H9 (cell line): ENCODE measurements at regions not wholly inside any gene's neighbourhood (a gene's known extent, or its start where the extent isn't known, plus 50 kb on each side); places are given as distances from the start of the nearest gene placed in this dataset.

Experiments used
- DNase-seq: peaks from one replicate; pipeline ENCODE4 v3.0.0-alpha.2; 2017
- H2AFZ ChIP-seq: one replicate; pipeline ENCODE4 v1.6.1; 2013; ENCODE audit warnings: mild to moderate bottlenecking, low read length, control low read depth, moderate library complexity
- H2AK5ac ChIP-seq: 2 replicates; pipeline ENCODE4 v1.6.1; 2013; ENCODE audit warnings: low read length, control low read depth, mixed read lengths; ENCODE audit not compliant: insufficient read length
- H2BK120ac ChIP-seq: one replicate; pipeline ENCODE4 v1.6.1; 2013; ENCODE audit warnings: low read depth, mild to moderate bottlenecking, low read length, control low read depth, inconsistent platforms; ENCODE audit not compliant: poor library complexity, severe bottlenecking
- H2BK12ac ChIP-seq: 2 replicates; pipeline ENCODE4 v1.6.1; 2013; ENCODE audit warnings: low read length, control low read depth, mixed read lengths, low read depth; ENCODE audit not compliant: insufficient read length
- H2BK15ac ChIP-seq: 2 replicates; pipeline ENCODE4 v1.6.1; 2013; ENCODE audit warnings: low read depth, low read length, control low read depth
- H2BK20ac ChIP-seq: one replicate; pipeline ENCODE4 v1.6.1; 2013; ENCODE audit warnings: low read depth, mild to moderate bottlenecking, low read length, control low read depth, inconsistent platforms; ENCODE audit not compliant: poor library complexity, severe bottlenecking
- H2BK5ac ChIP-seq: 2 replicates; pipeline ENCODE4 v1.6.1; 2013; ENCODE audit warnings: low read length, control low read depth, mixed read lengths; ENCODE audit not compliant: insufficient read length
- H3K14ac ChIP-seq: 2 replicates; pipeline ENCODE4 v1.6.1; 2013; ENCODE audit warnings: low read length, control low read depth; ENCODE audit not compliant: insufficient read depth
- H3K18ac ChIP-seq: 2 replicates; pipeline ENCODE4 v1.6.1; 2013; ENCODE audit warnings: low read depth, mild to moderate bottlenecking, mixed read lengths, low read length, control low read depth; ENCODE audit not compliant: insufficient read length
- H3K23ac ChIP-seq: 2 replicates; pipeline ENCODE4 v1.6.1; 2013; ENCODE audit warnings: low read length, control low read depth, mixed read lengths, low read depth; ENCODE audit not compliant: insufficient read length
- H3K23me2 ChIP-seq: 2 replicates; pipeline ENCODE4 v1.6.1; 2013; ENCODE audit warnings: low read depth, mild to moderate bottlenecking, mixed read lengths, low read length, control low read depth; ENCODE audit not compliant: insufficient read length, poor library complexity, severe bottlenecking
- H3K27ac ChIP-seq: 2 replicates; pipeline ENCODE4 v1.5.1; 2013; ENCODE audit warnings: low read length, control low read depth, mixed read lengths, low read depth; ENCODE audit not compliant: insufficient read length
- H3K27me3 ChIP-seq: 2 replicates; pipeline ENCODE4 v1.6.1; 2013; ENCODE audit warnings: low read length, control low read depth, inconsistent platforms; ENCODE audit not compliant: insufficient read depth
- H3K4ac ChIP-seq: 2 replicates; pipeline ENCODE4 v1.6.1; 2013; ENCODE audit warnings: low read depth, mild to moderate bottlenecking, control low read depth, inconsistent platforms, low read length, moderate library complexity
- H3K4me1 ChIP-seq: 2 replicates; pipeline ENCODE4 v1.6.1; 2013; ENCODE audit warnings: low read length, control low read depth, inconsistent platforms; ENCODE audit not compliant: insufficient read depth
- H3K4me2 ChIP-seq: 2 replicates; pipeline ENCODE4 v1.6.1; 2013; ENCODE audit warnings: low read length, control low read depth, mixed read lengths; ENCODE audit not compliant: insufficient read length, insufficient read depth
- H3K56ac ChIP-seq: 2 replicates; pipeline ENCODE4 v1.6.1; 2013; ENCODE audit warnings: low read depth, mild to moderate bottlenecking, mixed read lengths, low read length, control low read depth; ENCODE audit not compliant: insufficient read length
- H3K79me1 ChIP-seq: 2 replicates; pipeline ENCODE4 v1.6.1; 2013; ENCODE audit warnings: low read depth, mild to moderate bottlenecking, moderate library complexity, low read length, control low read depth, inconsistent platforms; ENCODE audit not compliant: insufficient read depth, poor library complexity, severe bottlenecking
- H3K79me2 ChIP-seq: 2 replicates; pipeline ENCODE4 v1.6.1; 2013; ENCODE audit warnings: low read length, control low read depth, inconsistent platforms; ENCODE audit not compliant: insufficient read depth
- H3K9ac ChIP-seq: 2 replicates; pipeline ENCODE4 v1.6.1; 2013; ENCODE audit warnings: low read length, control low read depth, mixed read lengths; ENCODE audit not compliant: insufficient read length; ENCODE audit errors: extremely low read depth
- H3K9me3 ChIP-seq: one replicate; pipeline ENCODE4 v1.6.1; 2013; ENCODE audit warnings: low read depth, low read length, inconsistent platforms; ENCODE audit not compliant: control insufficient read depth
- H3T11ph ChIP-seq: one replicate; pipeline ENCODE4 v1.6.1; 2013; ENCODE audit warnings: mild to moderate bottlenecking, low read length, control low read depth, inconsistent platforms
- H4K20me1 ChIP-seq: one replicate; pipeline ENCODE4 v1.6.1; 2013; ENCODE audit not compliant: control insufficient read depth, insufficient read length, insufficient read depth
- H4K5ac ChIP-seq: 2 replicates; pipeline ENCODE4 v1.6.1; 2013; ENCODE audit warnings: low read depth, mild to moderate bottlenecking, mixed read lengths, low read length, control low read depth; ENCODE audit not compliant: insufficient read length
- H4K8ac ChIP-seq: replicated peaks from 2 replicates; pipeline ENCODE4 v1.6.1; 2013; ENCODE audit warnings: low read length, control low read depth, mixed read lengths, low read depth; ENCODE audit not compliant: insufficient read length
- H4K91ac ChIP-seq: 2 replicates; pipeline ENCODE4 v1.6.1; 2013; ENCODE audit warnings: low read depth, mild to moderate bottlenecking, moderate library complexity, mixed read lengths, low read length, control low read depth; ENCODE audit not compliant: insufficient read length
- H3K27ac Mint-ChIP-seq, 3 experiments: 2 replicates in 2 of 3; 3 replicates in 1 of 3; pipeline ENCODE4 v1.8.0; 2020 to 2021; ENCODE audit warnings: mixed read lengths in 3 of 3, mild to moderate bottlenecking in 1 of 3, moderate library complexity in 1 of 3
- H3K27me3 Mint-ChIP-seq: 2 replicates; pipeline ENCODE4 v1.8.0; 2021; ENCODE audit warnings: low read depth, mild to moderate bottlenecking, moderate library complexity, mixed read lengths
- H3K36me3 Mint-ChIP-seq, 3 experiments: 2 replicates in 2 of 3; 3 replicates in 1 of 3; pipeline ENCODE4 v1.8.0; 2020 to 2021; ENCODE audit warnings: low read depth in 3 of 3, mixed read lengths in 3 of 3; ENCODE audit not compliant: insufficient read depth in 1 of 3
- H3K4me1 Mint-ChIP-seq, 2 experiments: 2 replicates each; pipeline ENCODE4 v1.8.0; 2020; ENCODE audit warnings: mixed read lengths in 2 of 2
- H3K4me3 Mint-ChIP-seq, 2 experiments: 2 replicates in 1 of 2; 3 replicates in 1 of 2; pipeline ENCODE4 v1.8.0; 2020 to 2021; ENCODE audit warnings: mild to moderate bottlenecking in 2 of 2, mixed read lengths in 2 of 2, moderate library complexity in 1 of 2
- H3K9me3 Mint-ChIP-seq, 2 experiments: 2 replicates in 1 of 2; 3 replicates in 1 of 2; pipeline ENCODE4 v1.8.0; 2020; ENCODE audit warnings: mild to moderate bottlenecking in 2 of 2, mixed read lengths in 2 of 2, moderate library complexity in 1 of 2
- WGBS: extraction: QIAGEN DNeasy Blood & Tissue Kit; methylation state at CpG from one replicate; pipeline ENCODE4 v1.1.7; 2013; ENCODE audit warnings: missing lambda C conversion rate, low lambda C conversion rate, mixed read lengths; ENCODE audit not compliant: insufficient read length; ENCODE audit errors: extremely low coverage; 5-methylcytosine and 5-hydroxymethylcytosine counted together
- TF ChIP-seq, protein P1 (sequence below): fragments of 200-600 bp; sonication (generic); conservative IDR thresholded peaks from 3 replicates; pipeline ENCODE4 v1.8.0; 2021; ENCODE audit warnings: antibody characterized with exemption, mild to moderate bottlenecking

- H3K23ac ChIP-seq: no peak overlapping the region
- WGBS: no CpG with 5 or more reads among the region's 12 CpGs
- no peak for DNase-seq
- Mint-ChIP-seq H3K4me3 (no peak overlapping the region), H3K36me3 (no peaks in the 10 kb centered on the region), H3K9me3 (peaks cover 0 to 4% of the 10 kb centered on the region in 2 experiments; a peak in 2 of 5 replicates), H3K27me3 (peaks cover 22% of the 10 kb centered on the region), H3K4me1 (peaks cover 15 to 21% of the 10 kb centered on the region in 2 experiments), H3K27ac (no peak overlapping the region)
- H2AFZ ChIP-seq: no peak overlapping the region
- H3K9me3 ChIP-seq: no peaks in the 10 kb centered on the region
- no peak overlapping the region for H4K91ac ChIP-seq
- H2BK15ac ChIP-seq: no peak overlapping the region
- no peaks in the 10 kb centered on the region for H3K27me3 ChIP-seq
- no peak overlapping the region for H3T11ph ChIP-seq
- no peak overlapping the region for H4K5ac ChIP-seq
- no peak overlapping the region for H3K9ac ChIP-seq
- H3K4me1 ChIP-seq: no peaks in the 10 kb centered on the region
- no peaks in the 10 kb centered on the region for H3K79me1 ChIP-seq
- no peak overlapping the region for H3K18ac ChIP-seq
- no peak overlapping the region for H3K56ac ChIP-seq
- H2BK5ac ChIP-seq: no peak overlapping the region
- H2AK5ac ChIP-seq: no peak overlapping the region
- no peaks in the 10 kb centered on the region for H3K23me2 ChIP-seq
- H2BK12ac ChIP-seq: no peak overlapping the region
- H3K27ac ChIP-seq: no peak overlapping the region
- no peaks in the 10 kb centered on the region for H3K79me2 ChIP-seq
- H3K4me2 ChIP-seq: no peak overlapping the region
- TF ChIP-seq, protein P1, sequence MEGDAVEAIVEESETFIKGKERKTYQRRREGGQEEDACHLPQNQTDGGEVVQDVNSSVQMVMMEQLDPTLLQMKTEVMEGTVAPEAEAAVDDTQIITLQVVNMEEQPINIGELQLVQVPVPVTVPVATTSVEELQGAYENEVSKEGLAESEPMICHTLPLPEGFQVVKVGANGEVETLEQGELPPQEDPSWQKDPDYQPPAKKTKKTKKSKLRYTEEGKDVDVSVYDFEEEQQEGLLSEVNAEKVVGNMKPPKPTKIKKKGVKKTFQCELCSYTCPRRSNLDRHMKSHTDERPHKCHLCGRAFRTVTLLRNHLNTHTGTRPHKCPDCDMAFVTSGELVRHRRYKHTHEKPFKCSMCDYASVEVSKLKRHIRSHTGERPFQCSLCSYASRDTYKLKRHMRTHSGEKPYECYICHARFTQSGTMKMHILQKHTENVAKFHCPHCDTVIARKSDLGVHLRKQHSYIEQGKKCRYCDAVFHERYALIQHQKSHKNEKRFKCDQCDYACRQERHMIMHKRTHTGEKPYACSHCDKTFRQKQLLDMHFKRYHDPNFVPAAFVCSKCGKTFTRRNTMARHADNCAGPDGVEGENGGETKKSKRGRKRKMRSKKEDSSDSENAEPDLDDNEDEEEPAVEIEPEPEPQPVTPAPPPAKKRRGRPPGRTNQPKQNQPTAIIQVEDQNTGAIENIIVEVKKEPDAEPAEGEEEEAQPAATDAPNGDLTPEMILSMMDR: no peak
- H3K4ac ChIP-seq: no peak overlapping the region
- H3K14ac ChIP-seq: no peak overlapping the region; the same call in 1 of the 2 replicates
- no peak overlapping the region for H2BK20ac ChIP-seq
- H4K8ac ChIP-seq: no peak overlapping the region
- no peak overlapping the region for H2BK120ac ChIP-seq
- H4K20me1 ChIP-seq: no peaks in the 10 kb centered on the region
Observed at GRCh38 chr22:48869161-48869560, 958.5 kb downstream of the BRD1 start.
